Small intestine (tissue), 7 donors: ENCODE measurements at regions not wholly inside any gene's neighbourhood (a gene's known extent, or its start where the extent isn't known, plus 50 kb on each side); places are given as distances from the start of the nearest gene placed in this dataset.

Experiments used
- DNase-seq, 2 donors: peaks; one replicate each; pipeline versions ENCODE4 v3.0.0 to v3.0.0-alpha.2; 2013
- FAIRE-seq: peaks from 2 replicates; lab custom pipeline; 2012; peaks lifted over from hg19 to GRCh38; lab: Jason Lieb, UNC
- H3K27ac ChIP-seq, 3 donors: one replicate each; pipeline ENCODE4 v1.5.1; 2013; ENCODE audit warnings: low read length in 2 of 3, mild to moderate bottlenecking in 2 of 3, control low read depth in 1 of 3, inconsistent platforms in 1 of 3, low read depth in 1 of 3, moderate library complexity in 1 of 3
- H3K27me3 ChIP-seq, 3 donors: one replicate each; pipeline ENCODE4 v1.6.1; 2013; ENCODE audit warnings: low read length in 3 of 3, inconsistent platforms in 1 of 3; ENCODE audit not compliant: control insufficient read depth in 3 of 3, insufficient read depth in 3 of 3
- H3K36me3 ChIP-seq, 3 donors: one replicate each; pipeline ENCODE4 v1.6.1; 2013; ENCODE audit warnings: low read length in 3 of 3, inconsistent platforms in 1 of 3, low read depth in 1 of 3, mild to moderate bottlenecking in 1 of 3, moderate library complexity in 1 of 3; ENCODE audit not compliant: control insufficient read depth in 3 of 3, insufficient read depth in 2 of 3
- H3K4me1 ChIP-seq, 3 donors: one replicate each; pipeline ENCODE4 v1.6.1; 2013; ENCODE audit warnings: low read length in 2 of 3, inconsistent platforms in 1 of 3, low read depth in 1 of 3, mild to moderate bottlenecking in 1 of 3, moderate library complexity in 1 of 3; ENCODE audit not compliant: control insufficient read depth in 3 of 3, insufficient read depth in 2 of 3
- H3K4me3 ChIP-seq, 3 donors: one replicate each; pipeline ENCODE4 v1.5.1; 2013; ENCODE audit warnings: low read length in 3 of 3, control low read depth in 1 of 3, inconsistent platforms in 1 of 3, low read depth in 1 of 3, mild to moderate bottlenecking in 1 of 3, moderate library complexity in 1 of 3
- H3K9me3 ChIP-seq, 2 donors: one replicate each; pipeline ENCODE4 v1.6.1; 2013; ENCODE audit warnings: low read depth in 1 of 2, low read length in 1 of 2; ENCODE audit not compliant: control insufficient read depth in 2 of 2, insufficient read depth in 1 of 2
- WGBS, 3 donors: extraction: QIAGEN DNeasy Blood & Tissue Kit; methylation state at CpG; one replicate each; pipeline ENCODE4 v1.1.7; 2013; 5-methylcytosine and 5-hydroxymethylcytosine counted together
- donor health status: healthy with polysubstance abuse.
- donor health status: control.
- donor health status: control.
- donor health status: Bipolar disorder and iron deficiency.
- donor health status: healthy.

GRCh38 chr3:74463515-74463914, 150.9 kb downstream of the CNTN3 start:
- H3K4me3 ChIP-seq: no peak overlapping the region
- no peaks in the 10 kb centered on the region for H3K36me3 ChIP-seq
- H3K27me3 ChIP-seq: no peaks in the 10 kb centered on the region
- no peaks in the 10 kb centered on the region for H3K4me1 ChIP-seq
- DNase-seq (no peak), FAIRE-seq (no peak)
- no peak overlapping the region for H3K27ac ChIP-seq
- no peaks in the 10 kb centered on the region for H3K9me3 ChIP-seq
- WGBS, 3 donors: 82 to 87% (median 86%) methylated on average over 4 of the region's 4 CpGs

GRCh38 chr3:74456166-74456565, 158.3 kb downstream of the CNTN3 start:
- H3K36me3 ChIP-seq: no peaks in the 10 kb centered on the region

GRCh38 chr3:74447221-74447620, 167.2 kb downstream of the CNTN3 start:
- H3K27me3 ChIP-seq: no peaks in the 10 kb centered on the region
- no peaks in the 10 kb centered on the region for H3K36me3 ChIP-seq
- 61 to 85% (median 65%) methylated on average over 1 of the region's 1 CpG for WGBS, 3 donors
- H3K9me3 ChIP-seq: no peaks in the 10 kb centered on the region
- no peak overlapping the region for H3K27ac ChIP-seq
- FAIRE-seq (no peak), DNase-seq (no peak)
- H3K4me3 ChIP-seq: no peak overlapping the region
- no peaks in the 10 kb centered on the region for H3K4me1 ChIP-seq

More at GRCh38 chr3:74456166-74456565, 158.3 kb downstream of the CNTN3 start:
- no peaks in the 10 kb centered on the region for H3K27me3 ChIP-seq
- no peak overlapping the region for H3K27ac ChIP-seq
- no peak overlapping the region for H3K4me3 ChIP-seq
- DNase-seq (no peak), FAIRE-seq (no peak)
- no peaks in the 10 kb centered on the region for H3K4me1 ChIP-seq
- no peaks in the 10 kb centered on the region for H3K9me3 ChIP-seq

GRCh38 chr3:74445541-74445940, 168.9 kb downstream of the CNTN3 start:
- WGBS, 3 donors: 50 to 67% (median 67%) methylated on average over 1 of the region's 1 CpG
- no peak overlapping the region for H3K4me3 ChIP-seq
- FAIRE-seq (no peak), DNase-seq (no peak)
- H3K4me1 ChIP-seq: no peaks in the 10 kb centered on the region
- H3K27me3 ChIP-seq: no peaks in the 10 kb centered on the region
- H3K27ac ChIP-seq: no peak overlapping the region
- no peaks in the 10 kb centered on the region for H3K36me3 ChIP-seq
- no peaks in the 10 kb centered on the region for H3K9me3 ChIP-seq

GRCh38 chr3:74443102-74443501, 171.4 kb downstream of the CNTN3 start:
- no peaks in the 10 kb centered on the region for H3K36me3 ChIP-seq
- peak in 1 of 2 donors; percentile 1 for DNase-seq
- FAIRE-seq: no peak

GRCh38 chr3:74442683-74443082, 171.8 kb downstream of the CNTN3 start:
- no peaks in the 10 kb centered on the region for H3K9me3 ChIP-seq
- no peak overlapping the region for H3K4me3 ChIP-seq
- no peaks in the 10 kb centered on the region for H3K4me1 ChIP-seq
- H3K36me3 ChIP-seq: no peaks in the 10 kb centered on the region
- FAIRE-seq: no peak
- no peak for DNase-seq
- no peak overlapping the region for H3K27ac ChIP-seq
- no peaks in the 10 kb centered on the region for H3K27me3 ChIP-seq

More at GRCh38 chr3:74443102-74443501, 171.4 kb downstream of the CNTN3 start:
- no peaks in the 10 kb centered on the region for H3K9me3 ChIP-seq
- H3K4me3 ChIP-seq: no peak overlapping the region
- no peak overlapping the region for H3K27ac ChIP-seq
- H3K27me3 ChIP-seq: no peaks in the 10 kb centered on the region
- H3K4me1 ChIP-seq: no peaks in the 10 kb centered on the region

GRCh38 chr3:74442068-74442467, 172.4 kb downstream of the CNTN3 start:
- H3K27me3 ChIP-seq: no peaks in the 10 kb centered on the region
- no peaks in the 10 kb centered on the region for H3K4me1 ChIP-seq
- no peaks in the 10 kb centered on the region for H3K9me3 ChIP-seq
- no peak overlapping the region for H3K27ac ChIP-seq
- DNase-seq: no peak
- H3K4me3 ChIP-seq: no peak overlapping the region
- H3K36me3 ChIP-seq: no peaks in the 10 kb centered on the region
- no peak for FAIRE-seq
- WGBS, 3 donors: 64 to 86% (median 68%) methylated on average over 2 of the region's 2 CpGs

- Histone ChIP-seq H3K9me3 (no peaks in the 10 kb centered on the region), H3K4me3 (no peak overlapping the region), H3K27ac (no peak overlapping the region), H3K27me3 (no peaks in the 10 kb centered on the region), H3K36me3 (no peaks in the 10 kb centered on the region), H3K4me1 (no peaks in the 10 kb centered on the region)
- 85 to 93% (median 87%) methylated on average over 4 of the region's 4 CpGs for WGBS, 3 donors
- DNase-seq: no peak
- no peak for FAIRE-seq
These were observed 178.3 kb downstream of the CNTN3 start for GRCh38 chr3:74436184-74436583.

GRCh38 chr3:74435631-74436030, 178.8 kb downstream of the CNTN3 start:
- H3K36me3 ChIP-seq: no peaks in the 10 kb centered on the region
- H3K4me1 ChIP-seq: no peaks in the 10 kb centered on the region
- H3K4me3 ChIP-seq: no peak overlapping the region
- no peak overlapping the region for H3K27ac ChIP-seq
- no peak for DNase-seq
- H3K27me3 ChIP-seq: no peaks in the 10 kb centered on the region
- FAIRE-seq: no peak
- H3K9me3 ChIP-seq: no peaks in the 10 kb centered on the region
- 60 to 65% (median 62%) methylated on average over 3 of the region's 3 CpGs for WGBS, 3 donors
